OCI-M2 (cell line): ENCODE measurements at regions not wholly inside any gene's neighbourhood (a gene's known extent, or its start where the extent isn't known, plus 50 kb on each side); places are given as distances from the start of the nearest gene placed in this dataset.

Experiments used
- DNase-seq: peaks from one replicate; lab custom pipeline; 2025; ENCODE audit not compliant: unreplicated experiment; lab: John Stamatoyannopoulos, UW

DNA sequence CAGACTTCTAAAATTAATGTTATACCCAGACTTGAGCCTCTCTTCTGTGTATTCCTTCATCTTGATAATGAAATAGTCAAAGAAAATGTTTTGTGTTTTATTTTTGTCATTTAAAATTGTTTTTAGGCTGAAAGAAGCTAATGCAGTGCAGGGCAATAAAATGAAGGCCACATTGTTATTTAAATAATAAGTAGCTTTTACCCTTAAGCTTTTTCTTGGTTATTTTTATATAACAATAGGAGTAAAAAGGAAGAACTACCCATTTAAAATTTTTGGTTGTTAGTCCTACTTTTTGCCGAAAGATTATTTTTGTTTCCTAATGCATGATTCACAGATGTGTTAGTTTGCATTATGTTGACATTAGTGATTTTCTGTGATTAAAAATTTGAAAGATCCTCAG is 181.0 kb upstream of the MEOX2 start:
- DNase-seq = no peak

DNA sequence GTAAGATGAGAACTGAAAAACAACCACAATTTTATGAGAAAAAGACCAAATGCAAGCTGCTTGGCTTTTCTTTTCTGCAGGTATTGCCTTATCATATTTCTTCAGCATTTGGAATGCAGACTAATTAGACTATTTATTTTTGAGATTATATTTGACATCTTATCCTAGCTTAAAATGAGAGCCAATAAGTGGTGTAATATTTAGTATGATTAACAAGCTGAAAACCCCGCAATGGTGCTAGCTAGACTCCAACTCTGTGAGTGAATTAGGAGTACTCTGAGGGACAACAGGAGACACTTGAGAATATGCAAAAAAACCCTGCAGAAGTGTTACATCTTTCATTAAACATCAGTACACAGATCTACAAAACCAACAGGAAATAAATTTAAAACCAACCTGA is 180.3 kb upstream of the MEOX2 start:
- DNase-seq = no peak

DNA sequence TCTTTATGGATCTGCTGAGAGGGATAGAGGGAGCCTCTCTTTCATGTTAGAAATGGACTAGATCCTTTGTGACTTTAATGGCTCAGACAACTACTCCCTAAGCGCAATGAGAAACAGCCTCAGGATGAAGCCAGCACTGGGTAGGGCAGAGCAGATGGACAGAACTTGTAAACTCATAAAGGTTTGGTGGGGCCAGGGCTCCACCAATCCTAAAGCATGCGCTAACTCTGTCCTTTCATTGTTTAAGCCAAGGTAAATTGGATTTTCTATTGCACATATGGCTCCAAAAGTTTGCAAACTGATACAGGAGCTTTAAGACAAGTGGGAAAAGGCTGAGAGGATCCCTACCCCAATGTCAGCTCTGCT is 178.1 kb upstream of the MEOX2 start:
- DNase-seq = no peak

DNA sequence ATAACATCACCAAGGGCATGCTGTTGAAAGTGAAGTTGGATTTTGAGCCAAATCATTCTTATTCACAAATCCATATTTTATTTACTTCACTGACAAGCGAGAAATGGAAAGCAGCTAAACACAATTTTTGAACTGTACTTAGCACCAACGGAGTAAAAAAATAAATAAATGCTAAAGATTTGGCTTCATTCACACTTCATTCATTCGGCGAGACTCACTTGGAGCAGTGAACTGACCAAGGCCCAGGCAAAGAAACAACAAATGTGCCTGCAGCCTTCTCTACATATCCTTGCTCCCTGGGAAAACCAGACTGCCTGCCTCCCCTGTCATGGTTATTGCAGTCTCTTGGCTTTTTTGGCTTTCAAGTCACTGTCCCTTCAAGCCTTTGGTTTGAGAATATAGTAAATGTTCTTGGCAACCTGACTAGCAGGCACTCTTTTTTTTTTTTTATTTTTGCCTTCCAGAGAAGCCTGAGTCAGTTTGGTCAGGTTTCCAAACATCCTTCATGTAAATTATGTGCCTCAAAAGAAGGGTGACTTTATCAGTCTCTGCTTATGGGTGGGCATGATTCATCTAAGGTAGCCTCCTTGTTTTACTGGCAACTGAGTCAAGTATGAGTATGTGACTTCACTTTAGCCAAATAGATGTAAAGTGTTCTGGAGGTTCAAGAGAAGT is 177.6 kb upstream of the MEOX2 start:
- no peak for DNase-seq

DNA sequence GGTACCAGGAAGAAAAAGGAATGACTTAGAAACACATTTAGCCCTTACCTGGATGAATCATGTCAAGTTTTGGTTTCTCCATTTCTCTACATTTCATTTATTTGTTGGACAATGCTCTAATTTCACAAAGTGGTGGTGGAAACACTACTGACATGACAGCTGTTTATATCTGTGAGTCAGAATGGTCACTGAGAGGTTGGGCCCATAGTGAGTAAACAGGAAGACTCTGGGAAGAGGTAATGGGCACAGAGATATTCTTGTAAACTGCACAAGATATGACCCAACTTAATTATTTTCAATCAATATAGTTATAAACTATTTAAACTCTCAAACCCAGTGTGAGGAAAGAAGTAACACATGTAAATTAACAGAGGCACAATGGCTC is 176.3 kb upstream of the MEOX2 start:
- no peak for DNase-seq

DNA sequence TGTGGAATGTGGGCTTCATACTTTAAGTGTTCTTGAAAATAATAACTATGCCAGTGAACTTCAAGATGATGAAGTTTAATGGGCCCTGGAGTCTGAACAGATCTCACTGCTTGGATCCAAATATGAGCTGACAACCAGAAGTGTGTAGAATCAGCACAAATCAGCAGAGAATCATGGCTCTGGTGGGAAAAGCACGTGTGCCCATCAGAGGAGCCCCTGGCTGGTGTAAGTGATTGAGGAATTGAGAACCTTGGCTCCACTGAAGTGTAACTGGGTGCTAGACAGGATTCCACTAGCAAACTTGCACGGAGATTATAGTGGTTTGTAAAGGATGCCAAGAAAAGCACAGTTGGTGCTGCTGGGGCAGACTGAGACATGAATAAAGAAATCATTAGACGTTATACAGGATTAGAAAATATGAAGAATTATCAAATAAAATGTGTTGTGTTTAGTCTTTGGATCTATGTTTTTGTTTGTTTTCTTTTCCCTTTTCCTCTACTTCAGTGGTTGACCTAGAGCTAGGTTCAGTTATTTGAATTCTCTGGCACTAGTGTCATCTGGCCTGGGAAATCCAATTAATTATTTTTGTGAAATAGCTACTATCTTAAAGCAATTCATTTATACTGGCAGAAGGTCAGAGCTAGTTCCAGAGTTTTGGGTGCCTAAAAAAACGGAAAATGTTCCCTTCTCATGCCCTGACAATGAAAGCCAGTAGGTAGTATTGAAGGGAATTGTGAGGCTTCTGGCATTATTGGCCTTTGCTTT is 175.7 kb upstream of the MEOX2 start:
- DNase-seq = no peak

DNA sequence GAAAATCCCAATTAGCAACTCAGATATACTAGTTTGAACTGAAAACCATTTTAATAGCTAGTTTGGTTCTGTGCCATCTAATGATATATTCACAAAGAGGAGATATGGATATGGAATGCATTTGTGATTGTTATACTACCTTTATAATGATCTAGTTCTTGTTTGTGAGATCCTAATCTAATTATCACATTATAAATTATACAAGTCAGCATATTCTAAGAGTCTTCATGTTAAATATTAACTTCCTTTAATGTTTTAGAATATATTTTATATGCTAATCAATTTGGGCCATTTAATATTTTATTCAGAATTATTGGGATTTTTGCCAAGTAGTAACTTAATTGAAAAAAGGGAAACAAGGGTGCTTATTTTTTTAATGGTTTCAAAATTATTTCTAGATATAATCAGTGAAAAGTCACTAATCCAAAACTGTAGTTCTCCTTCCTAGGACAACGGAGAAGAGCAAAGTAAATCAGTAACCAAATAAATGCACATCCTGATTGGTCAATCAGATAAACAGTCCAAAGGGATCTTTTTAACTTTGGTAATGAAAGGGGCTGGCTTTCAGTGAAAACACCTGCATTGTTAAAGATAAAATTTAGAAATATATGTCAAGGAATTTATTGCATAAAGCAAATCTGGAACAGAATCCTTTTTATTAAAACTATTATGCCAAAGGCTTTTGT is 173.9 kb upstream of the MEOX2 start:
- DNase-seq = no peak

DNA sequence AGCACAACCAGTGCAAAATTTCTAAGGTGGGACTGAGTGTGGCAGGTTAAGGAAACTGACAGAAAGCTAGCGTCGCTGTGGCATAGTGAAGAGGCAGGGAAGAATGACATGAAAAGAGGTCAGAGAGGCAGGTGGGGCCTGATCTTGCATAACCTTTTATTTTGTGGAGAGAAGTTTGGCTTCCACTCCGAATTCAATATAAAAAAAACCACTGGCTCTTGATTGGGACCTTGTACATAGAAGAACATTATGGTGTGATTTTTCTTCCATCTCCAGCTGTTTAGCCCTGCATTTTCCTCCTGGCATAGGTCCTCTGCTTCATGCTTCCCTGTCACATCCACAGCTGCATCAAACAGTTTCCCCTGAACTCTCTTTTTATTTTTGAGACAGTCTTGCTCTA is 170.5 kb upstream of the MEOX2 start:
- no peak for DNase-seq

DNA sequence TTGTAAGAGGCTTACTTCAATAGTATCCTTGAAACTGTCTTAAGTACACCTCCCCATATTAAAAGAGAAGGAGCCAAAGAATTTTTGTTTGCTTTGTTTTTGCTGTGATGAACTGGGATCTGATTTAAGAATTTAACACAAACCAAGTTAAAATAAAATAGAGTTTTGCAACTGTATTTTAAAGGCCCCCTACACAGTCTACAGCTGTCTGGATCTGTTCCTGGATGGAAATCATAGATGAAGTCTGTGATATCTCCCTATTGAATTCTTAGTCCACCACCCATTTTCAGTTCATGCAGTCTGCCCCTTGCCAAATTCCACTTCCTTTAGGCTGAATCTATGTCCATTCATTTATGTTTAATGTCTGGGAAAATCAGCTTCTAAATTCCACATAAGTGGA is 169.8 kb upstream of the MEOX2 start:
- DNase-seq = no peak

DNA sequence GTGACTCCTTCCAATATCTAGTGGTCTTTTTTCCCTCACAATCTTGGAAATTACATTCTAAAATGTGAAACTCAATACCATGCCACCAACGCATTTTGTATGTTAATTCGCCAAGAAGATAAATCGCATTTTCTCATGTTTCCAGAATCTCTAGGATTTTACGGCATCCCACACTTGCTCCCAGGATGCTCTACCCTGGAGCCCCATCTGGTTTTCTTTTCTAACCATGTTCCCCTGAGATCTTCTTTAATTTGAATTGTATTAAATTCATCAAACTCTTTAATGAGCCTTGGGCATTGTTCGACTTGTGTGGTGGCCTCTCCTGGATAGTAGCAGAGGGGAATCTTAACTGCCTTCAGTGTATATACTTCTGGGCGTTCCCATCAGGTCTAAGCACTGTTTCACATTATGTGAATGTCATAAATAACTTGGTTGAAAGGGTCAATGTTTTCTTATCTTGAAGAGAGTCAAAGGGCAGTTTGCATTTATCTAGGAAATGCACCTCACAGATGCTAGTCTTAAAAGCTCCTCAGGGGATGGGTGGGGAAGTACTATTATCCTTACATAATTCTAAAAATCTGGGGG is 169.1 kb upstream of the MEOX2 start:
- no peak for DNase-seq

DNA sequence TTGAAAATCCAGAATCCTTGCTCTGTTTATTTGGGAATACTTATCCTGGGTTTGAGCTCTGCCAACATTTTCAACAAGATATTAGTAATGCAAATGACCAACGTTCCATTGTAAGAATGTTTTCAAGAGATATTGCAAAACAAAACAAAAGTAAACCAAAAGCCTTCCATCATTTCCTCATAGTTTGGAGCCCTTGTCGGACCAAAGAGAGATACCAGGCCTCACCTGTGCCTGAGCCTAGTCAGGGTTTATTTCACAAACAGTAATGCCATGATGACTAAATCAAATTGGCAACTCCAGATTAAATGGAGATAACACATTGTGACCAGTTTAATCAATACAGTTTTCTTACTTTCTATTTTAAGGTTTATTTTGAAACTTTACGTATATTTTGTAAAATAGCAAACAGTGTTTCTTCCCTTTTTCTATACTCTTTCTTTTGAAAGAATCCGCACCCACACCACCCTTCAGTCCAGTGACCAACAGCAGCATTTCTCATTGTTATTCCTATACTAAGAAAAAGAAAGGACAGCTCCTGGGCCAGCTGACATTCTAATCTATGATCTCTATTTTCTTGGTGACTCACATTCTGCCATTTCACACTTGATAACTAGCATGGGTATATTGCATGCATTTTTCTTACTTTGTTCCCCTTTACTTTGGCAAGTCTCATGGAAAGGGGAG is 168.5 kb upstream of the MEOX2 start:
- no peak for DNase-seq

DNA sequence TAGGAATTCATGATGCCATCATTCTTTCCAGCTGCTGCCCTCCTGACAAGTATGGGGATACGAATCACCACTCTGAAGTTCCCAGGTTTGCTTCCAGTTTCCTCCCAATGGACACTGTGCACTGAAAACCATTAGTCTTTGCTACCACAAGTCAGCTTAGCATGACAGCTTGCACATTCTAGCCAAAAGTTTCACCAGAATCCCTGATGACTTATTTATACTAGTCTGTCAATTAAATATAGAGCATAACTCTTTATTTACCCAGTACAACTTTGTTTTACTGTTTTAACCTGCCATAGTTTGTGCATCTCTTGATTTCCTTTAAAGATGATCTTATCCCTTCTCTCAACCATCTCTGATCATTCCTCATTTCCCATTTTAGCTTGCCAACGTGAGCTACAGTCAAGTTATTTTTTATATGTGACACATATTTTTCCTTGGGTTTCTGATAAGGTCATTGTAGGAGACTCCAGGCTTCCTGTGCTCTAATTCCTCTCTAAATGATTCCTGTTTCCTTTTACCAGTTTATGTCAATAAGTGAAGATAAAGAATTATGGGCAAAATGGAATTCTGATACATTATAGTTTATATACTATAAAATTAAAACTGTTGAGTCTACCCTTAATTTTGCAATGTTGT is 167.5 kb upstream of the MEOX2 start:
- DNase-seq = no peak

DNA sequence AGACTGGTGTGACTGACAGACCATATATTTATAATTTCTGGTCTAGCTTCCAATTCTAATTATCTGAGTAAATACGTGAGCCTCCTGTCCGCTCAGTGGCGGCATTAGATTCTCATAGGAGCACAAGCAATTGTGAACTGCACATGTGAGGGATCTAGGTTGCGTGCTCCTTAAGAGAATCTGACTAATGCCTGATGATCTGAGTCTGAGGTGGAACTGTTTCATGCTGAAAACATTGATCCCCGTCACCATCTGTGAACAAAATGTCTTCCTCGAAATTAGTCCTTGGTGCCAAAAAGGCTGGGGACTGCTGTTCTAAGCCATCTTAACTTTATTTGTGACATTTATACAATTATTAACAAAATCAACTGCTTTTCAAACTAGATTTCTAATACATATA is 164.7 kb upstream of the MEOX2 start:
- DNase-seq = no peak

DNA sequence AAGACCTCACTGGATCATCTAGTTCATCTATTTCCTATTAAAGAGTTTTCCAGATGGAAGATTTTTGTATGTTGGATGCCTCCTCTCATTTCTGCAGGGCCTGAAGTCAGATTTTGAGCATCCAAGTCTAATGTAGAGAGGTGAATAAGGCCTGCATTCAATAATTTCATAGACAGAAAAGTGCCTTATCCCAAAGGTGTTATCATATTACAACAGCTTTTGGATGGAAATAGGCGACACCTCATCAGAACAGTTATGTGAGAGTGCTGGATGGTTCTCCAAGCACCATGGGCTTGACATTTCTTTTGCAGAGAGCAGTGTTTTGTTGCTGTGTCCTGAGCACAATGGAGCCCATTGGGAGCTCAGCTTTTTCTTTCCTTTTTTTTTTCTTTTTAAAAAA is 162.4 kb upstream of the MEOX2 start:
- DNase-seq = no peak

DNA sequence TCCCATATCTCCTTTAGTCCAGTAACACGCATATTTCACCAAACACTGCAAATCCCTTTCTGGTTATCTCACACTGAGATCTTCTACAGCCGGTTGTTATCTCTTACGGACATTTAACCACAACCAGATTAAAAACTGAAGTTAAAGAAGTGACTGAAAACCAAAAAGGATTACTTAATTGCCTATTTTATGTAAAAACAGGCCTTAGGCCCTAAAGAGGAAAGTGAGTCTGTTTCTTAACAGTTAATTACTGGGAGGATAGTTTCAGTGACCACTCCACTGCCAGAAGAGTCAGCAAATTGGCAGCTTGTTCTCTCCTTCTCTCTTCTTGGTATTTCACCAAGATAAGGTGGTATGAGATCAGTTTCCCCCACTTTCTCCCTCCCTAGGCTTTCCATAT is 161.9 kb upstream of the MEOX2 start:
- DNase-seq = no peak

DNA sequence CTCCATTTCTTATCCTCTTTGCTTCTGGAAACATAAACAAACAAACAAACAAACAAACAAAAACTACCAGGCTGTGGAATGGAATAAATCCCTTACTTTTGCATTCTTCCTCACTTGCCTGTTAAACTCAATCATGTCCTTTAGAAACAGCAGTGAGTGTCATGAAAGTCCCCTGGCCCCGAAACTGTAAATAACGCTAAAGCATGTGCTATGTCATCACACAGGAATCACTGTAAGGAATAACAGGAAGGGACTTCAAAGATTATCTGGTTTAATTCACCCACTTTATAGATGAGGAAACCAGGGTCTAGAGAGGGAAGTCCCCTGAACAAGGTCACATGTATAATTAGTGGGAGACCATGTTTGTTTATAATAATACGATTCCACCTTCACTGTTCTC is 159.4 kb upstream of the MEOX2 start:
- no peak for DNase-seq

DNA sequence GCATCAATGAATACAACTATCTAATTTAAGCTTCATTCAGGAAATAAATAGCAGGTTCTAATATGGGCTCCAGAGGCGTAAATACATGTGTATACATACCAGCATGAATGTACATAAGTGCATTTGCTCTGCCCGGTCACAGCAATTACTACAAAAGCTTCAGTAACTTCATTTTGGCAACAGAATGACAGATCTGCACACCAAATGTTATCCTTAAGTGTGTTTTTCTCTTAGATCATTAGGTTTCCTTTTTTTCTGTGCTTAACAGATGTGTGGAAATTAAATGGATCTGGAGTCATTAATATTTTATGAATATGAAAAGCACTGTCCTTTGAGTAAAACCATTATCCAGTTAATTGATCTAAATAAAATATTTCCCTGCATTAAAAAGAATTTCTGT is 159.0 kb upstream of the MEOX2 start:
- no peak for DNase-seq

DNA sequence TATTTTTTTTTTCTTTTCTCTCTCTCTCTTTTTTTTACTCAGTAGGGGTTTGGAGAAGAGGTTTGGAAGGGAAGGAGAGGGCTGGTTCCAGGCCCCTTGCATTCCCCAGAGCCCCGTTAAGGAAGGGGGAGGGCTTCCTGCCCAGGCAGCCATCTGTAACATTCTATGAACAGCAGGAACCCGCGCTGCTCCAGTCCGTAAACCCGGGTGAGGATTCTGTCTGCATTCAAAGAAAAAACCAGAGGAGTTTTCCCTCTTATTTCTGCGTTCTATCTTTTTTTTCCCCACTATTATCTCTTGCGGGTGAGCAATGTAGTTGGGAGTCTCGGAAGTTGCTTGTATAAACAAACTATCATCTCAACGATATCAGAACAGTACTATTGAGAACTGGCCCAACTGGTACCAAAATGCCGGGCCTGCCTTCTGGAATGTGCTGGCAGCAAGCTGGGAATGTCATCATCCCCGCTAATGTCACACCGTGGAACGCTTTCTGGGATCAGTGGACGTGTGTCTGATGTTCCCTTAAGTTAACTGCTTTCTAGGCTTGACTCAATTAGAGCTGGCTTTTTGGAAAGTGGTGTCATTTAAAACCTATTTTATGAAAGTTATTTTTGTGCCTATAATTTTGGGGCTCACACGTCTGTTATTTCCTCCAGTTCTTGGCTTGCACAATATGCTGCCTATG is 153.1 kb upstream of the MEOX2 start:
- no peak for DNase-seq

DNA sequence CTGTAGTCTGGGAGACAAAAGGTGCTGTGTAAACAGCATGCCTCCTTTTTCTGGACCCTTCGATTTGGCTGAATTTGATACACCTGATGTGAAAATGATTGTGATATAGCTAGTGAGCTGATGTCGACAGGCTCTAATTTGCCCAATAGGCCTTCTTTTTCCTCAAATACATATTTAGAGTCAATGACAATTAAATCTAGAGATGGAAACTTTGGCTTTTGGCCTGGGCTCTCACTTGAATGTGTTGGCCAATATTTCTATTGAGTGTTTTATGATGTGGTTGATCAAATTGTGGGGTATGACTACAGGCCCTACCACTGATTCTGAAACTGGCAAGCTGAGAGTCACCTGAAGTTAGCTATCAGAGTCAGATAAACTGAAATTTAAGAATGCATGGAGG is 151.8 kb upstream of the MEOX2 start:
- DNase-seq = no peak

DNA sequence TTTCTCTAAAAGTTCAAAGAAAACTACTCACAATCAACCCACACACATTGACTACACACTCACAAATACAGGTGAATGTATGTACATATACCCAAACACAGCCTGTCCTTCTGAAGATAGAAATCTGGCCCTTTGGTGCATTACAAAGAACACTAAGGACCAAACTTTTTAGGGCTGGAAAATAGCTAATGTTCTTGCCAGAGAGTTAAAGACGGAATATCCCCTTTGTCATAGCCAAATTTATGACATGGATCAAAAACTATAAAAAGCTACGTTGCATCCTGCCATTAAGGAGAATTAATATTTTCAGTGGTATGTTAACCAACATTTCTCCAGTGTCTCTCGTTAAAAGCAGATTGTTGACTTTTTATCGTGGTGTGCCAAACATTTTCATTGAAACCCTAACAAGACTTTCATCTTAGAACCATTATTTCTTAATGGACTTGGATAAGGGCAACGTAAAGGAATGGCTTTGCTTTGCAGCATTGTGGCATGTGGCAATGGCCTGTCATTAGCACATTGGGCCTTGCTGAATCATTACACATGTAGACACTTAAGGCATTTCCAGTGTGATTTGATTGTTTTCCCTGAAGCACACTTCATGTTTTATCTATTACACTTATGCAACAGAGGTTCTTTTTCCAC is 150.9 kb upstream of the MEOX2 start:
- DNase-seq = no peak
